ENCODE measurements at regions not wholly inside any gene's neighbourhood (a gene's known extent, or its start where the extent isn't known, plus 50 kb on each side); places are given as distances from the start of the nearest gene placed in this dataset.
"Not testable (repeated sequence)": the region's sequence is repeated elsewhere in the genome, so short reads cannot be mapped to it uniquely, and the experiment has no call there.

- no peak for DNase-seq (ENCODE audit: low read depth in 2 of 3, low spot score in 2 of 3)
Observed at GRCh38 chr4:128690011-128690410, 119.5 kb upstream of the JADE1 start.

GRCh38 chr4:128688846-128689437, 120.6 kb upstream of the JADE1 start:
- no peak for DNase-seq (ENCODE audit: low read depth in 2 of 3, low spot score in 2 of 3)

DNA sequence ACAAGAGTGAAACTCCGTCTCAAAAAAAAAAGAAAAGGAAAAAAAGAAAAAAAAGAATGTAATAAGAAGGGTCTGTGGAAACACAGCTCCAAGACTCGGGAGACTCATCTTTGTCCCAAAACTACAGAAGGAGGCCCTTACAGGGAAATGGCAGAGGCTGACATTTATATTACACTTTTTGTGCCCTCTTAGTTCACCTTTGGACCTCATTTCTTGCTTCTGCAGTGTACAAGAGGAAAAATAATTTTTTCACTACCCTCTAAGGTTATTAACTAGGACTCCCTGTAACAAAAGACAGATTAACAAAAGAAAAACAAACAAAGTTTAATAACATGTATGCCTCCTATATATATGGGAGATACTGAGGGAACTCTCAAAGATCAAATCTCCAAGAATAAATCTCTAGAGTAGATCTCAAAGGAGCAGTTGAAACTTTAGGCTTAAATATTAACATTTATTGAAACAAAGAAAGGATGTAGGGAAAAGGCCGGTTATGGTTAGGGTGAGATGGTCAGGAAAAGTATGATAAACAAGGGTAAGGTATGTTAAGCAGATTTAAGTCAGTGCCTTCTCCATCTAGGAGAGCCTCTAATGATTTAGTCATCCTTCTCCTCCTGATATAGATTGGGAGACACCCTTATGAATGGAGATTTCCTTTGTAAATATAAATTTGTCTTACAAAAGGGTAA, 121.3 kb upstream of the JADE1 start:
- no peak for DNase-seq (ENCODE audit: low read depth in 2 of 3, low spot score in 2 of 3)

GRCh38 chr4:128686810-128687209, 122.7 kb upstream of the JADE1 start:
- no peak for DNase-seq (ENCODE audit: low read depth in 2 of 3, low spot score in 2 of 3)

GRCh38 chr4:128686032-128686465, 123.5 kb upstream of the JADE1 start:
- peak in 1 of 3 donors; percentile 33 for DNase-seq (ENCODE audit: low read depth in 2 of 3, low spot score in 2 of 3)

- no peak for DNase-seq (ENCODE audit: low read depth in 2 of 3, low spot score in 2 of 3)
Observed at GRCh38 chr4:128684016-128684415, 125.5 kb upstream of the JADE1 start.

DNA sequence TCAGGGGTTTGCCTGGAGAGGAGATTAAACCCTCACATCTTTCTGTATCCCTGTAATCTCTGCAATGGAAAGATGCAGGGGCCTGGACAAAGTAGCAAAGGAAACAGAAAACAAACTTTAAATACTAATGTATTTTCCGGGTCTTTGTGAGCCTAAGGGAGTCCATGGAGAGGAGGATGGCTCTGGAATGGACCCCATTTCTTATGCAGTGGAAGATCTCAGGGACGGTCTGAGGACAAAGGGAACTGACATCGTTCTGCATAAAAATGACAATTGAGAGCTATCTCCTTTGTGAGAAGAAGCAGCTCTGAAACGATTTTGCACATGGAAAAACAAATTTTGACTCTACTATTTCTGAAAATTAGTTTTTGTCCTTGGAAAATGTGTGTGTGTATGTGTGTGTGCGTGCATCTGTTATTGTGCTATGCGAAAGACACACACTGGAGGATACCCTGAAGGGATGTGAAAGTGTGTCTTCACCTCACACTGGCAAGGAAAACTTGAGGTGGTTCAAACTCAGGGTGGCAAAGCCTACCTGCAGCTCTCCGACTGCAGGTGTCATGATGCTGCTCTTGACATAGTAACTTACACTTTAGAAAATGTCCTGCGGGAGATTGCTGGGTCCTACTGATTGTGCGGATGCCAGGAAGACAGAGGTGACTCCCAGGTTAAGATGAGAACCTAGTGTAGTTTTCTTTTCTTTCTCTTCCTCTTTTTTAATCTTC, 126.4 kb upstream of the JADE1 start:
- no peak for DNase-seq (ENCODE audit: low read depth in 2 of 3, low spot score in 2 of 3)

DNA sequence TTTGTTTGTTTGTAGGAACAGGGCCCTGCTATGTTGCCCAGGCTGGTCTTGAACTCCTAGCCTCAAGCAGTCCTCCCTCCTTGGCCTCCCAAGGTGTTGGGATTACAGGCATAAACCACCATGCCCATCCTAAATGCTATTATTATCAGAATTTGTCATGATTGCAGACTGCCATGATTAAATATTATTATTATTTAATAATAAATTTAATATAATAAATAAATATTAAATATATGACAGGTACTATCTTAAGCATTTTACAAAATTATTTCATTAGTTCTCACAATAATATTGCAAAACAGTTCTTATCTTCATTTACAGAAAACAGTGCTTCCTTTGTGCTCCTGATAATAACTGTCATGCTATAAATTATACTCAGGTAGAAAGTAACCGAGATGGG, 133.4 kb upstream of the JADE1 start:
- no peak for DNase-seq (ENCODE audit: low read depth in 2 of 3, low spot score in 2 of 3)

DNA sequence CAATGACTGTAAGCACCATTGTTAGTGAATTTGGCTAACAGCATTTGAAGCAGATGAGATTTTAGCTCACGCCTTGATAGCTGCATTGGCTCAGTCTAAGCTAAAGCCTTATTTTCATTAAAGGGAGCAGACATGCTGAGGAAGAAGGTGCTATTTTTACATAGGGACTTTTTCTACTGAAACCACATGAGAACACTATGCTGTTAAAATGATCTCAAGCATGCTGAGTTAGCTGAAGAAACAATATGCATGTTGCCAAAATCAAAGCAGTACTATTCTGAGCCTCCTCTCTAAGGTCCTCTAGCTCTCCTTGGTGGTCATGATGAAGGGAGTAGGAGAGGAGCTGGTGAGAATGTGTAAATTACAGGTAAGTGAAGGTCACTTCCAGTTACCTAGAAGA, 134.4 kb upstream of the JADE1 start:
- DNase-seq (ENCODE audit: low read depth in 2 of 3, low spot score in 2 of 3) = no peak

DNA sequence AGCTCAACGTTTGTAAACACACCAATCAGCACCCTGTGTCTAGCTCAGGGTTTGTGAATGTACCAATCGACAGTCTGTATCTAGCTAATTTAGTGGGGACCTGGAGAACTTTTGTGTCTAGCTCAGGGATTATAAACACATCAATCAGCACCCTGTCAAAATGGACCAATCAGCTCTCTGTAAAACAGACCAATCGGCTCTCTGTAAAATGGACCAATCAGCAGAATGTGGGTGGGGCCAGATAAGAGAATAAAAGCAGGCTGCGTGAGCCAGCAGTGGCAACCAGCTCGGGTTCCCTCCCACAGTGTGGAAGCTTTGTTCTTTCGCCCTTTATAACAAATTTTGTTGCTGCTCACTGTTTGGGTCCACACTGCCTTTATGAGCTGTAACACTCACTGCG, 136.3 kb upstream of the JADE1 start:
- DNase-seq (ENCODE audit: low read depth in 2 of 3, low spot score in 2 of 3) = not testable (repeated sequence)

DNA sequence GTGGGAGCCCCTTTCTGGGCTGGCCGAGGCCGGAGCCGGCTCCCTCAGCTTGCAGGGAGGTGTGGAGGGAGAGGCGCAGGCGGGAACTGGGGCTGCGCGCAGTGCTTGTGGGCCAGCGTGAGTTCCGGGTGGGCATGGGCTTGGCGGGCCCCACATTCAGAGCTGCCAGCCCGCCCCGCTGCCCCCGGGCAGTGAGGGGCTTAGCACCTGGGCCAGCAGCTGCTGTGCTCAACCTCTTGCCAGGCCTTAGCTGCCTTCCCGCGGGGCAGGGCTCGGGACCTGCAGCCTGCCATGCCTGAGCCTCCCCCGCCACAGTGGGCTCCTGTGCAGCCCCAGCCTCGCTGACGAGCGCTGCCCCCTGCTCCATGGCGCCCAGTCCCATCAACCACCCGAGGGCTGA, 136.9 kb upstream of the JADE1 start:
- DNase-seq (ENCODE audit: low read depth in 2 of 3, low spot score in 2 of 3) = not testable (repeated sequence)

- DNase-seq (ENCODE audit: low read depth in 2 of 3, low spot score in 2 of 3) = no peak
Observed at GRCh38 chr4:128670513-128670912, 139.0 kb upstream of the JADE1 start.

- no peak for DNase-seq (ENCODE audit: low read depth in 2 of 3, low spot score in 2 of 3)
Observed at GRCh38 chr4:128668566-128668965, 140.9 kb upstream of the JADE1 start.

GRCh38 chr4:128665514-128665913, 144.0 kb upstream of the JADE1 start:
- no peak for DNase-seq (ENCODE audit: low read depth in 2 of 3, low spot score in 2 of 3)

GRCh38 chr4:128663325-128663724, 146.2 kb upstream of the JADE1 start:
- no peak for DNase-seq (ENCODE audit: low read depth in 2 of 3, low spot score in 2 of 3)

DNA sequence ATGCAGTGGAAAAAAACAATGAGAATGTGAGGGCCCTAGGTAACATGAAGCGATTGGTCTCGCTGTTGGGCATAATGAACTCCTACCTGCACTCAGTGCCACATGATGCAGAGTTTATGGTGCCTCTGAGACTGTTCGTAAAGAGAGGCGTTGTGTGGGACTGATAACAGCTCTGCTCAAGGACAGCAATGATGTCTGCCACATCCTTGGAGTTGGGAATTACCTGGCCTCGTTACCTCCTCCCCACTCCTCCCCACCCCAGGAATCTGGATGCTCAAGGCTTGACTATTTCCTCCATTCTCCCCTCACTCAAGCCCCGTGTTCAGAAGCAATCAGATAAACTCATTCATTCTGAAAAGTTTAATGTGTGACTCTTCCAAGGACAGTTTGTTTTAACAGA, 148.0 kb upstream of the JADE1 start:
- DNase-seq (ENCODE audit: low read depth in 2 of 3, low spot score in 2 of 3) = no peak

DNA sequence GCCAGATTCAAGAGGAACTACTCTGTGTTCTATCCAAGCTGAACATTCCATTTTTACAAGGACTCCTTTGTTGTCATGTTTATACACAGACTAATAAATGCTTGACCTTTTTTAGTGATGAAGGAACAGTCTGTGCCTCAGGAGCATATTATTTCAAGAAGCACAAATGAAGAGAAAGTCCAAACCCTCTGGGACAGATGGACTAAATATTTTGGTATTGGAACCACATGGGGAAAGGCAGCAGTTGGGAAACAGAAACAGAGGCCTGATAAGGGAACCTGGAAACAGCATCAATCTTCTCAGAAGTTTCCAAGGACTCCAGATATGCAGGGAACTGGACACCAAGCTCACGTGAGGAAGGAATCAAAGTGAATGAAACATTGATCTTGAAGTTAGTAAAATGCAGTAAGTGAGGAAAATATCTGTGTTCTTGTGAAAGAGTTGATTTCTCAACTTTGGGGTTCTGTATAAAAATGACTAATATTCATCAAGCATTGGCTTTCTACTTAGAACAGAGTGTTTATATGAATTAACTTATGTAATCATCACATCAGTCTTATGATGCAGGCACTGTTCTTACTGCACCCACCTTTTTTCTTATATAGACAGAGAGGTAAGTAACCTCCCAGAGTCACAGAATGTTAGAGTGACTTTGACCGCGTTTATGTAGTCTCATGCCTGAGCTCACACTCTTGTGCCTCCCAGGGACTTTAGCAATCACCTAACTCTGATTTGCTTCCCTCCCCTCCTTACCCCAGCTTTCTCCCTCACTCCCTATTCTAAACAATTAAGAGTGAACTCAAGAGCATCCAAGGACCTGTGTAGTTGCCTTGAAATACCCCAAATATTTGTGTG, 148.9 kb upstream of the JADE1 start:
- no peak for DNase-seq (ENCODE audit: low read depth in 2 of 3, low spot score in 2 of 3)

- DNase-seq (ENCODE audit: low read depth in 2 of 3, low spot score in 2 of 3) = no peak
Observed at GRCh38 chr4:128658214-128658631, 151.3 kb upstream of the JADE1 start.

DNA sequence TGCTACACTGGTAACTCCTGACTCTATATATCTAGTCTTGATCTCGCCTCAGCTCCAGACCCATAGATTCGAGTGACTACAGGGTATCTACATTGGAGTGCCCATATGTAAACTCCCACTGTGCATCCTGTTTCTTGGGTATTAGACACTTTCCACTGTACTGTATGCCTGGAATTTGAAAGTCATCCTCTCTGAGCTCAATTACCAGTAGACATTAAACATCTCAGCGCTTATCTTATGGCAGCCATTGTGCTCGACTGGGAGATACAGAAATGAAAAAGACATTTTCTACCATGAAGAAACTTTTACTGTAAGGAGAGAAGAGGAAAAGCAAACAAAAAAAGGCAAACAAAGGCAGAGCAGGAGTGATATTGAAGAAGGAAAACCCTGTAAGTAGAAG, 151.9 kb upstream of the JADE1 start:
- no peak for DNase-seq (ENCODE audit: low read depth in 2 of 3, low spot score in 2 of 3)

DNA sequence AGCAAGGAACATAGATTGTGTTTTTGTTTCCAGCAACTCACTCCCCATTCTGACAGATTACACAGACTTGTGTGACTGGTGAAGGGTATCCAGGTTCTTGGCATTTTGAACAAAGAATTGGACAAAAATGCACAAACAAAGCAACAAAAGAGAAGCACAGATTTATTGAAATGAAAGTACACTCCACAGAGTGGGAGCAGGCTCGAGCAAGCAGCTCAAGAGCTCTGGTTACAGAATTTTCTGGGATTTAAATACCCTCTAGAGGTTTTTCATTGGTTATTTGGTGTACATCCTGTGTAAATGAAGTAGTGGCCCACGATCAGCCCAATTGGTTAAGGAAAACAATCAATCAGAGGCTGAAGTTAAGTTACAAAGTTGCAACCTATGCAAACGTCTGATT, 155.0 kb upstream of the JADE1 start:
- no peak for DNase-seq (ENCODE audit: low read depth in 2 of 3, low spot score in 2 of 3)
